ENCODE measurements at regions not wholly inside any gene's neighbourhood (a gene's known extent, or its start where the extent isn't known, plus 50 kb on each side); places are given as distances from the start of the nearest gene placed in this dataset.

DNA sequence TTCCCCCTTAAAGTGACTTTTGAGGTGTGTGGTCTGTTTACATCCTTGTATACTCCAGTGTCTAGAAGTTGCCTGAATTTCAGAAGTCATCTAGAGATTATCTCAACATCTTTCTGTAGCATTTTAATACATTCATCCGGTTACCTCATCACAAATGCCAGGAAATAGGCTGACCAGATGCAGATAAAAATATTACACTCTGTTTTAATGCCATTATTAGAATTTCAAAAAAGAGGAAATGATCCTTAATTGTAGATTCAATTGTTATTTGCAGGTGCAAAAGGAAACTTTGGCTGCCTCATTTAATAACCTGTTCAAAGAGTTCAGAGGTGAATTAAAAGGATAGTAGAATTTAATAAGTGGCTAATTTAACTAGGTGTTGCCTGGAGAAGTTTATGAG, 290.9 kb downstream of the C3orf38 start:
- TF ChIP-seq, protein P1, sequence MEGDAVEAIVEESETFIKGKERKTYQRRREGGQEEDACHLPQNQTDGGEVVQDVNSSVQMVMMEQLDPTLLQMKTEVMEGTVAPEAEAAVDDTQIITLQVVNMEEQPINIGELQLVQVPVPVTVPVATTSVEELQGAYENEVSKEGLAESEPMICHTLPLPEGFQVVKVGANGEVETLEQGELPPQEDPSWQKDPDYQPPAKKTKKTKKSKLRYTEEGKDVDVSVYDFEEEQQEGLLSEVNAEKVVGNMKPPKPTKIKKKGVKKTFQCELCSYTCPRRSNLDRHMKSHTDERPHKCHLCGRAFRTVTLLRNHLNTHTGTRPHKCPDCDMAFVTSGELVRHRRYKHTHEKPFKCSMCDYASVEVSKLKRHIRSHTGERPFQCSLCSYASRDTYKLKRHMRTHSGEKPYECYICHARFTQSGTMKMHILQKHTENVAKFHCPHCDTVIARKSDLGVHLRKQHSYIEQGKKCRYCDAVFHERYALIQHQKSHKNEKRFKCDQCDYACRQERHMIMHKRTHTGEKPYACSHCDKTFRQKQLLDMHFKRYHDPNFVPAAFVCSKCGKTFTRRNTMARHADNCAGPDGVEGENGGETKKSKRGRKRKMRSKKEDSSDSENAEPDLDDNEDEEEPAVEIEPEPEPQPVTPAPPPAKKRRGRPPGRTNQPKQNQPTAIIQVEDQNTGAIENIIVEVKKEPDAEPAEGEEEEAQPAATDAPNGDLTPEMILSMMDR (IDR thresholded peaks at IDR 0.05) = no peak
- no peak for TF ChIP-seq POLR2A (IDR thresholded peaks at IDR 0.05)

Data from uterus (tissue), 2 donors.